Loucy (cell line): ENCODE measurements at regions not wholly inside any gene's neighbourhood (a gene's known extent, or its start where the extent isn't known, plus 50 kb on each side); places are given as distances from the start of the nearest gene placed in this dataset.
"Not testable (repeated sequence)": the region's sequence is repeated elsewhere in the genome, so short reads cannot be mapped to it uniquely, and the experiment has no call there.

Experiments
- H2AFZ ChIP-seq: fragments of 200-600 bp; sonication (generic); 2 replicates; pipeline ENCODE4 v1.6.0; 2016; ENCODE audit warnings: antibody characterized with exemption, mild to moderate bottlenecking, low read length, moderate library complexity
- H3F3A ChIP-seq: fragments of 200-600 bp; 2 replicates; pipeline ENCODE4 v1.6.0; 2016; ENCODE audit warnings: antibody characterized with exemption, low read depth, mild to moderate bottlenecking
- H3K27me3 ChIP-seq: fragments of 200-600 bp; sonication (generic); 2 replicates; pipeline ENCODE4 v1.6.1; 2014; ENCODE audit warnings: low read length, mild to moderate bottlenecking; ENCODE audit not compliant: insufficient read depth, poor library complexity, severe bottlenecking
- H3K36me3 ChIP-seq: fragments of 200-600 bp; sonication (generic); 2 replicates; pipeline ENCODE4 v1.6.1; 2016; ENCODE audit warnings: low read length; ENCODE audit not compliant: insufficient read depth
- H3K4me1 ChIP-seq: fragments of 200-600 bp; sonication (generic); 2 replicates; pipeline ENCODE4 v1.5.1; 2014; ENCODE audit warnings: low read length, mild to moderate bottlenecking; ENCODE audit not compliant: insufficient read depth, poor library complexity, severe bottlenecking
- H3K4me2 ChIP-seq: fragments of 200-600 bp; sonication (generic); 2 replicates; pipeline ENCODE4 v1.6.0; 2014; ENCODE audit warnings: antibody characterized with exemption, low read length, low read depth, mild to moderate bottlenecking; ENCODE audit not compliant: poor library complexity, severe bottlenecking
- H3K4me3 ChIP-seq: fragments of 200-600 bp; sonication (generic); 2 replicates; pipeline ENCODE4 v1.5.1; 2014; ENCODE audit warnings: low read length, mild to moderate bottlenecking, mixed read lengths; ENCODE audit not compliant: poor library complexity, severe bottlenecking
- H3K79me2 ChIP-seq: fragments of 200-600 bp; sonication (generic); 2 replicates; pipeline ENCODE4 v1.6.1; 2014; ENCODE audit warnings: low read length; ENCODE audit not compliant: insufficient read depth
- H3K9ac ChIP-seq: fragments of 200-600 bp; sonication (generic); 2 replicates; pipeline ENCODE4 v1.6.0; 2014; ENCODE audit warnings: mild to moderate bottlenecking, low read depth, low read length, moderate library complexity; ENCODE audit not compliant: poor library complexity, severe bottlenecking
- H3K9me2 ChIP-seq: fragments of 200-600 bp; sonication (generic); replicated peaks from 2 replicates; pipeline ENCODE4 v1.6.1; 2016; ENCODE audit warnings: low read depth, low read length, mixed read lengths
- H3K9me3 ChIP-seq: fragments of 200-600 bp; sonication (generic); 2 replicates; pipeline ENCODE4 v1.6.1; 2014; ENCODE audit warnings: mild to moderate bottlenecking, antibody characterized with exemption, low read length, low read depth; ENCODE audit not compliant: insufficient read depth
- H4K20me1 ChIP-seq: fragments of 200-600 bp; sonication (generic); 2 replicates; pipeline ENCODE4 v1.6.0; 2014; ENCODE audit warnings: antibody characterized with exemption, low read length, mild to moderate bottlenecking; ENCODE audit not compliant: insufficient read depth, poor library complexity, severe bottlenecking
- EZH2phosphoT487 ChIP-seq: fragments of 200-600 bp; IDR thresholded peaks from 2 replicates; pipeline ENCODE4 v1.6.1; 2018; ENCODE audit warnings: antibody characterized with exemption, mild to moderate bottlenecking, moderate library complexity, borderline replicate concordance
- TF ChIP-seq, protein P1 (sequence below): fragments of 200-600 bp; sonication (generic); conservative IDR thresholded peaks from 2 replicates; pipeline ENCODE4 v1.5.1; 2014; ENCODE audit warnings: mild to moderate bottlenecking, antibody characterized with exemption, low read length

DNA sequence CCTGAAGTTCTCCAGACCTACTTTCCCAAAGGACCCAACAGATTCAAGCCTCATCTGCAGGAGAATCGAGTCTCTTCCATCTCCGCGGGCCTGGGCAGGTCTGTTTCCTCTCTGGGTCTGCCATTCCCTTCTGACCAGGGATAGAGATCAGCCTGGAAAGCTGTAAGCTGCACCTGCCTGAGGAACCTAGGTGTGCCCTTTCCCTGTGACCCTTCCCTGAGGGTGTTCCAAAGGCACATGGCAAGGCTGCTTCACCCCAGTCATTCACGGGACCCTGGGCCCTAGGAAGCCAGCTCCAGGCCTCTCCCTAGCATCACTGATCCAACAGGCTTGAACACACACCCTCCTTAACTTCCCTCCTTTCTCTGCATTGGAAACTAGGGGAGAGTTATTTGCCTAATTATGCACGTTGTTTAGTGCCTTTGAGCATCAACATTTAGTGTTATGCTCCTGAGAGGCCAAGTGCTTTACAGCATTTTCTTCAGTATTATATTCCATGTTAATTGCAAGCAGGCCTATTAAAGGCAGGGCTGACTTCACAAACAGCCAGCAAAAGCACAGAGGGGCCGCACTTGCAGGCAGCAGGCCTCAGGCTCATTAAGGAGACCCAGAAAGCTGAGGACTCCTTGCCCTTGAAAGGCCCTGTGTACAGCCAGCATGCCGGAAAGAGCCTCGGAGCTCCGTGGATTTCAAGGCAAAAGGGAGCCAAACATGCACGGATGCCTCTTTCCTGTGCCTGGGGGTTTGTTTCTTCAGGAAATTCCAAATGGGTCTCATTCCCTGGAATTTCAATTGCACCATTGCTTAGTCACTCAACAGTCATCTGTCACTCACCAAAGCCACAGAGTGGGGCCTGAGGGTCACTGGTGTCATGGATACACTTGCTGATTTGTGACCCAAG is 91.0 kb upstream of the FAM20C start:
- Histone ChIP-seq H3K79me2 (no peaks in the 10 kb centered on the region), H3K4me3 (no peak overlapping the region), H3K4me2 (no peak overlapping the region), H2AFZ (no peak overlapping the region), H3K27me3 (no peaks in the 10 kb centered on the region), H3K4me1 (no peaks in the 10 kb centered on the region), H4K20me1 (no peaks in the 10 kb centered on the region), H3K9ac (no peak overlapping the region), H3K9me2 (no peaks in the 10 kb centered on the region), H3F3A (no peaks in the 10 kb centered on the region), H3K36me3 (no peaks in the 10 kb centered on the region), H3K9me3 (peaks cover 9% of the 10 kb centered on the region; the same call in 1 of the 2 replicates)
- TF ChIP-seq EZH2phosphoT487 = no peak
- TF ChIP-seq, protein P1, sequence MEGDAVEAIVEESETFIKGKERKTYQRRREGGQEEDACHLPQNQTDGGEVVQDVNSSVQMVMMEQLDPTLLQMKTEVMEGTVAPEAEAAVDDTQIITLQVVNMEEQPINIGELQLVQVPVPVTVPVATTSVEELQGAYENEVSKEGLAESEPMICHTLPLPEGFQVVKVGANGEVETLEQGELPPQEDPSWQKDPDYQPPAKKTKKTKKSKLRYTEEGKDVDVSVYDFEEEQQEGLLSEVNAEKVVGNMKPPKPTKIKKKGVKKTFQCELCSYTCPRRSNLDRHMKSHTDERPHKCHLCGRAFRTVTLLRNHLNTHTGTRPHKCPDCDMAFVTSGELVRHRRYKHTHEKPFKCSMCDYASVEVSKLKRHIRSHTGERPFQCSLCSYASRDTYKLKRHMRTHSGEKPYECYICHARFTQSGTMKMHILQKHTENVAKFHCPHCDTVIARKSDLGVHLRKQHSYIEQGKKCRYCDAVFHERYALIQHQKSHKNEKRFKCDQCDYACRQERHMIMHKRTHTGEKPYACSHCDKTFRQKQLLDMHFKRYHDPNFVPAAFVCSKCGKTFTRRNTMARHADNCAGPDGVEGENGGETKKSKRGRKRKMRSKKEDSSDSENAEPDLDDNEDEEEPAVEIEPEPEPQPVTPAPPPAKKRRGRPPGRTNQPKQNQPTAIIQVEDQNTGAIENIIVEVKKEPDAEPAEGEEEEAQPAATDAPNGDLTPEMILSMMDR = no peak

- no peaks in the 10 kb centered on the region for H3K36me3 ChIP-seq
- H3K9ac ChIP-seq = no peak overlapping the region
- H4K20me1 ChIP-seq = no peaks in the 10 kb centered on the region
- H3K9me2 ChIP-seq = no peaks in the 10 kb centered on the region
- H3K27me3 ChIP-seq = no peaks in the 10 kb centered on the region
- H3K79me2 ChIP-seq = no peaks in the 10 kb centered on the region
- no peaks in the 10 kb centered on the region for H3K4me1 ChIP-seq
- peaks cover 9% of the 10 kb centered on the region; the same call in 1 of the 2 replicates for H3K9me3 ChIP-seq
- no peak overlapping the region for H3K4me3 ChIP-seq
- H3F3A ChIP-seq = no peaks in the 10 kb centered on the region
- TF ChIP-seq, protein P1 = no peak
- TF ChIP-seq EZH2phosphoT487 = no peak
- no peak overlapping the region for H3K4me2 ChIP-seq
- no peak overlapping the region for H2AFZ ChIP-seq
Measured at GRCh38 chr7:102047-102711, 90.2 kb upstream of the FAM20C start.

- no peaks in the 10 kb centered on the region for H3K36me3 ChIP-seq
- no peaks in the 10 kb centered on the region for H3K9me2 ChIP-seq
- peaks cover 9% of the 10 kb centered on the region; the same call in 1 of the 2 replicates for H3K9me3 ChIP-seq
- H3K27me3 ChIP-seq = no peaks in the 10 kb centered on the region
- H3K4me1 ChIP-seq = no peaks in the 10 kb centered on the region
- H4K20me1 ChIP-seq = no peaks in the 10 kb centered on the region
- no peak overlapping the region for H3K4me3 ChIP-seq
- no peaks in the 10 kb centered on the region for H3F3A ChIP-seq
- TF ChIP-seq, protein P1 = no peak
- TF ChIP-seq EZH2phosphoT487 = no peak
- H3K9ac ChIP-seq = no peak overlapping the region
- H2AFZ ChIP-seq = no peak overlapping the region
- H3K4me2 ChIP-seq = no peak overlapping the region
- H3K79me2 ChIP-seq = no peaks in the 10 kb centered on the region
Measured at GRCh38 chr7:102721-103120, 89.7 kb upstream of the FAM20C start.

DNA sequence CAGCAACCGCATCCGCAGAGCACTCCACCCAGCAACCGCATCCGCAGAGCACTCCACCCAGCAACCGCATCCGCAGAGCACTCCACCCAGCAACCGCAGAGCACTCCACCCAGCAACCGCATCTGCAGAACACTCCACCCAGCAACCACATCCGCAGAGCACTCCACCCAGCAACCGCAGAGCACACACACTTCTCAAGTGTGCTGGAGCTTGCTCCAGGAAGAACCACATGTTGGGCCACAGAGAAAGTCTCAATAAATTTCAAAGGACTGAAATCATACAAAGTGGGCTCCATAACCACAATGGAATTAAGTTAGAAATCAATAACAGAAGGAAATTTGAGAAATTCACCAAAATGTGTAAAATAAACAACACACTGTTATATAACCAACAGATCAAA is 88.4 kb upstream of the FAM20C start:
- H3F3A ChIP-seq, H3K9me2 ChIP-seq, H3K4me1 ChIP-seq, H3K27me3 ChIP-seq, H2AFZ ChIP-seq, H3K36me3 ChIP-seq, H3K4me3 ChIP-seq, H3K9ac ChIP-seq, H3K9me3 ChIP-seq, H3K79me2 ChIP-seq, H4K20me1 ChIP-seq, H3K4me2 ChIP-seq: not testable (repeated sequence)
